ENCODE measurements at regions not wholly inside any gene's neighbourhood (a gene's known extent, or its start where the extent isn't known, plus 50 kb on each side); places are given as distances from the start of the nearest gene placed in this dataset.

DNA sequence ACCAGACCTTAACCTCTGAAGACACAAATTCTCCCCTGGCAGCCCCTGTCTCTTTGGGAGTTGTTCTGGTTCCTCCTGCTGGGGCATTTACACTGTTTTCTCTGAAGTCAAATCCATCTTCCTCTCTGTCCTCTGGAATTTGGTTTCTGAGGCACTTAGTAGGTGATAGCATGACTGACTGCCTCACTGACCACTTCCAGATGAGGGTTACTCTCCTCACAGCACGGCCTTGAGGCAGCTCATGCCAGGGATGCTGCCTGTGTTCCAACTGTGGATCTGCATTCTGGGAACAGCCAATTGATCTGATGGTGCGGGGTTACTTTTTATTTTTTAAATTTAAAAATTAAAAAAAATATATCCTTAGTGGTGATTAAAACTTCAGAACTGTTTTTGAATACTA, 140.9 kb upstream of the ROPN1 start:
- no peak overlapping the region for H3K4me3 ChIP-seq (ENCODE audit: insufficient read depth, low read depth, low read length, poor library complexity, severe bottlenecking)

DNA sequence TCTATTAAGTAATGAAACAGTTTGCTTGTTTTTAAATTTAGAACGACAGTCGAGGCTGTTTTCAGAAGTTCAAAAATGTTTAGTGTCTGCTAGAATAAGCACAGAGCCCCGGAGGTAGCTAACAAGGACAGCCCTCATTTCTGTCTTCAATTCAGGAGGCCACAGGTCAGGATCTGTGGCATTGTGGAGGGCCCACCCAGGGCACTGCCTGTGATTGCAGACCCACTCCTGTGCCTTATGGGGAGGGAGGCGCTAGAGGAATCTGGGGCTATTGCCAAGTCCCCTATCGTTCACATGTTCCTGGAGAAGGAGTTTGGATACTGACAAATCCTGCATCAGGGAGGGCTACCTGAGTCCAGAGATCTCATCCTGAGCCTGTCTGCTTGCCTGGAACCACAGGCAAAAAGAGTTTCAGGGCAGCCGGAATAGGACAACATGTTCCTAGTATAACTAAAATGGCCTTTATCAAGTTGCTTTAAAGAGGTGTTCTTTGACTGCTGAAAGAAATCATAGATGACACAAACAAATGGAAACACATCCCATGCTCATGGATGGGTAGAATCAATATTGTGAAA, 141.5 kb upstream of the ROPN1 start:
- Histone ChIP-seq H3K27ac (ENCODE audit: insufficient read depth, low read length, poor library complexity, severe bottlenecking) (no peak overlapping the region), H3K4me3 (ENCODE audit: insufficient read depth, low read depth, low read length, poor library complexity, severe bottlenecking) (no peak overlapping the region), H3K36me3 (ENCODE audit: control insufficient read depth, insufficient read depth, low read length) (no peaks in the 10 kb centered on the region), H3K9me3 (ENCODE audit: control insufficient read depth, low read length) (no peaks in the 10 kb centered on the region), H3K27me3 (replicated peaks; ENCODE audit: control insufficient read depth, insufficient read depth, low read length, poor library complexity, severe bottlenecking) (no peaks in the 10 kb centered on the region), H3K4me1 (ENCODE audit: control insufficient read depth, insufficient read depth, low read length, poor library complexity, severe bottlenecking) (no peaks in the 10 kb centered on the region)
- DNase-seq, result no peak

More for the DNA sequence above, 140.9 kb upstream of the ROPN1 start:
- no peak overlapping the region for H3K27ac ChIP-seq (ENCODE audit: insufficient read depth, low read length, poor library complexity, severe bottlenecking)
- H3K36me3 ChIP-seq (ENCODE audit: control insufficient read depth, insufficient read depth, low read length), result no peaks in the 10 kb centered on the region
- no peaks in the 10 kb centered on the region for H3K9me3 ChIP-seq (ENCODE audit: control insufficient read depth, low read length)
- DNase-seq, result no peak
- no peaks in the 10 kb centered on the region for H3K27me3 ChIP-seq (replicated peaks; ENCODE audit: control insufficient read depth, insufficient read depth, low read length, poor library complexity, severe bottlenecking)
- no peaks in the 10 kb centered on the region for H3K4me1 ChIP-seq (ENCODE audit: control insufficient read depth, insufficient read depth, low read length, poor library complexity, severe bottlenecking)

DNA sequence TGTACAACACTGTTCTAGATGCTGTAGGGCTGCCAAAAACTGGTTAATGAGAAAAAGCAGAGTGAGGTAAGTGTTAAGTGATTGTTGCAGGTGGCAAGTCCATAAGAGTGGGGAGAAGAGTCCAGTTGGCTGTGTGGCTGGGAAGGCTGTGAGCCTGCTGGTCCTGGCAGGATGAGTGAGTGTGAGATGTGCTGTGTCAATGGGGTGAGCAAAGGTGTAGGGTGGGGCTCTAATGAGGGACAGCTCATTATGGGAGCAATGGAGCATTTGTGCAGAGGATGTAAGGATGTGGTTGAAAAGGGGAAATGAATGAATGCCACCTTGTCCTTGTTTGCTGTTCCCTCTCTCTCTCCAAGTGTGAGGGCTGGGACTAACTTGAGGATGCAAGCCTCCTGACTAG, 145.3 kb upstream of the ROPN1 start:
- no peaks in the 10 kb centered on the region for H3K27me3 ChIP-seq (replicated peaks; ENCODE audit: control insufficient read depth, insufficient read depth, low read length, poor library complexity, severe bottlenecking)
- H3K4me3 ChIP-seq (ENCODE audit: insufficient read depth, low read depth, low read length, poor library complexity, severe bottlenecking), result no peak overlapping the region
- H3K4me1 ChIP-seq (ENCODE audit: control insufficient read depth, insufficient read depth, low read length, poor library complexity, severe bottlenecking), result no peaks in the 10 kb centered on the region
- H3K27ac ChIP-seq (ENCODE audit: insufficient read depth, low read length, poor library complexity, severe bottlenecking), result no peak overlapping the region
- H3K9me3 ChIP-seq (ENCODE audit: control insufficient read depth, low read length), result no peaks in the 10 kb centered on the region
- DNase-seq, result no peak
- H3K36me3 ChIP-seq (ENCODE audit: control insufficient read depth, insufficient read depth, low read length), result no peaks in the 10 kb centered on the region

DNA sequence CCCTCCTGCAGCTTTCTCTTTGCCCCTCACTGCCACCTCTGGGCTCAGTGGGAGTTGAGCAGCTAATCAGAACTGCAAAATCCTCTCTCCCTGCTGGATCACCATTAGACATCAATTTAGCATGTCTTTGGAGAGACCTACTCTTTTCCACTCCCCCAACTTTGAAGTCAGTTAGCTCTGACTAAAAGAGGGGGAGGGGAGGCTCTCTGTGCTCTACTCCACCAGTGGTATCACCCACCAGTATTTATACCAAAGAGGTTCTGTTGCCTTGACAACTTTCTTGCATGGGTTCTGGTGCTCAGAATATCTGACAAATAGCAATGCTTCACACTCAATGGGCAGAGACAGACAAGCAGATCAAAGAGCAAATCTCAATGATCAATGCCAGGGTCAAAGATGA, 146.2 kb upstream of the ROPN1 start:
- Histone ChIP-seq H3K4me1 (ENCODE audit: control insufficient read depth, insufficient read depth, low read length, poor library complexity, severe bottlenecking) (no peaks in the 10 kb centered on the region), H3K36me3 (ENCODE audit: control insufficient read depth, insufficient read depth, low read length) (no peaks in the 10 kb centered on the region), H3K4me3 (ENCODE audit: insufficient read depth, low read depth, low read length, poor library complexity, severe bottlenecking) (no peak overlapping the region), H3K27ac (ENCODE audit: insufficient read depth, low read length, poor library complexity, severe bottlenecking) (no peak overlapping the region), H3K27me3 (replicated peaks; ENCODE audit: control insufficient read depth, insufficient read depth, low read length, poor library complexity, severe bottlenecking) (no peaks in the 10 kb centered on the region), H3K9me3 (ENCODE audit: control insufficient read depth, low read length) (no peaks in the 10 kb centered on the region)
- DNase-seq, result no peak

DNA sequence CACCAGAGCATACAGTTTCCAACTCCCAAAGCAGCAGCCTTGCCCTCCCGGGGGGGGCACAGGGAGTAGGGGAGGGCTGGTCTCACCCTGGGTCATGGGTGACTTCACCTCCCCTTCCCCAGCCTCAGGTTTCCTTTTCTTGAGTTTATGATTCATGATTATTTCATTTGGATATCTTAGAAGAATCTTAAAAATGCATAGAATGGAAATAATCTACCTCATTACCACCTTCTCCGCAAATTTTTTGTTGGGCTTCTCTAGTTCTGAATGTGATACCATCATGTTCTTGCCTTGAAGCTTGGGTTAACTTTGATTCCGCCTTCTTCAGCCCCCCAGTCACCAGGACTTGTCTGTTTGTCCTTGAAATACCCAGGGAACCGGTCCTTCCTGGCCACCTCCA, 148.8 kb upstream of the ROPN1 start:
- Histone ChIP-seq H3K27ac (ENCODE audit: insufficient read depth, low read length, poor library complexity, severe bottlenecking) (no peak overlapping the region), H3K4me1 (ENCODE audit: control insufficient read depth, insufficient read depth, low read length, poor library complexity, severe bottlenecking) (no peaks in the 10 kb centered on the region), H3K4me3 (ENCODE audit: insufficient read depth, low read depth, low read length, poor library complexity, severe bottlenecking) (no peak overlapping the region), H3K9me3 (ENCODE audit: control insufficient read depth, low read length) (no peaks in the 10 kb centered on the region), H3K27me3 (replicated peaks; ENCODE audit: control insufficient read depth, insufficient read depth, low read length, poor library complexity, severe bottlenecking) (no peaks in the 10 kb centered on the region), H3K36me3 (ENCODE audit: control insufficient read depth, insufficient read depth, low read length) (no peaks in the 10 kb centered on the region)
- no peak for DNase-seq

DNA sequence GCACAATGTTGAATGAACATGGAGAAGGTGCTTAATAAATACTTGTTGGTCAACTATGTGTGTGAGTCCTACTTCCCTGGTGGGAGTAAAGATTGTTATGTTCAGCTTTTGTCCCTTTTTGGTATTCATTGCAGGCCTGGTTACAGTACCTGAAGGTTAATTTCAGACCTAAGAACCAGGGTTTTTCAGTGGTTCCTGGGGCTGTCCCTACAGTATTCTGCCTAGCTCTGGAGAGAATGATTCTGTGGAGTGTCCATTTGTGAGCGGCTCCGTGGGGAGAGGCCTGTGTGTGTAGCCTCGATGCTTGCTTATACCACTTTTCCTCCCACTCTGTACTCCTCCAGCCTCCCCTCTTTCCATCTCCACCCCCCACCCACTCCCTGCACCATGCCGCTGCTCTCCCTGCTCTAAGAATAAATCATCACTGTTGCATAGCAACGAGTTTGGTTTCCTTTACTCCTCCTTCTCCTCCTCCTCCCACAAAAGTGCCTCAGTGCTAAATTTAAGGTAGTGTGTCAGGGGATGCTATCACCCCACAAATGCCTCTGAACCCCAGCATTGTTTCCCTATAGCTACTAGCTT, 150.6 kb upstream of the ROPN1 start:
- Histone ChIP-seq H3K27me3 (replicated peaks; ENCODE audit: control insufficient read depth, insufficient read depth, low read length, poor library complexity, severe bottlenecking) (no peaks in the 10 kb centered on the region), H3K36me3 (ENCODE audit: control insufficient read depth, insufficient read depth, low read length) (no peaks in the 10 kb centered on the region), H3K4me3 (ENCODE audit: insufficient read depth, low read depth, low read length, poor library complexity, severe bottlenecking) (no peak overlapping the region), H3K27ac (ENCODE audit: insufficient read depth, low read length, poor library complexity, severe bottlenecking) (no peak overlapping the region), H3K4me1 (ENCODE audit: control insufficient read depth, insufficient read depth, low read length, poor library complexity, severe bottlenecking) (no peaks in the 10 kb centered on the region), H3K9me3 (ENCODE audit: control insufficient read depth, low read length) (no peaks in the 10 kb centered on the region)
- no peak for DNase-seq

DNA sequence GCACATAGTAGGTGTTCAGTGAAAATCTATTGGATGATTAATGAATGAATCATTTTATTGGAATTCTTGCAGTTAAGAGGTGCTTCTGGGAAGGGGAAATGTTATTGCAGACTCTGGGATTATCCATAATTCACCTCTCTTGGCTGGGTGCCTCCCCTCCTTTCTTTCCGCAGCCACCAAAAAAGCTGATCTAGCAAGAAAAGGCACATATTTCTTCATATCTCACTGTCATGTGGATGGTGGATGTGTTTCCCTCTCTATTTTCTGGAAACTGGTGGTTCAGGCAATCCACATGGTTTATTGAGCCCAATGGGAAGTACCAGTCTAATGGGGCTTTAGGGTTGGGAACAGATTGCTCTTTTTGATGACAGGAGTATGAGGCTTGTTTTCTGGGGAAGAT, 151.1 kb upstream of the ROPN1 start:
- no peaks in the 10 kb centered on the region for H3K4me1 ChIP-seq (ENCODE audit: control insufficient read depth, insufficient read depth, low read length, poor library complexity, severe bottlenecking)
- no peaks in the 10 kb centered on the region for H3K9me3 ChIP-seq (ENCODE audit: control insufficient read depth, low read length)
- H3K36me3 ChIP-seq (ENCODE audit: control insufficient read depth, insufficient read depth, low read length), result no peaks in the 10 kb centered on the region
- DNase-seq, result no peak
- no peak overlapping the region for H3K4me3 ChIP-seq (ENCODE audit: insufficient read depth, low read depth, low read length, poor library complexity, severe bottlenecking)
- no peaks in the 10 kb centered on the region for H3K27me3 ChIP-seq (replicated peaks; ENCODE audit: control insufficient read depth, insufficient read depth, low read length, poor library complexity, severe bottlenecking)
- H3K27ac ChIP-seq (ENCODE audit: insufficient read depth, low read length, poor library complexity, severe bottlenecking), result no peak overlapping the region

DNA sequence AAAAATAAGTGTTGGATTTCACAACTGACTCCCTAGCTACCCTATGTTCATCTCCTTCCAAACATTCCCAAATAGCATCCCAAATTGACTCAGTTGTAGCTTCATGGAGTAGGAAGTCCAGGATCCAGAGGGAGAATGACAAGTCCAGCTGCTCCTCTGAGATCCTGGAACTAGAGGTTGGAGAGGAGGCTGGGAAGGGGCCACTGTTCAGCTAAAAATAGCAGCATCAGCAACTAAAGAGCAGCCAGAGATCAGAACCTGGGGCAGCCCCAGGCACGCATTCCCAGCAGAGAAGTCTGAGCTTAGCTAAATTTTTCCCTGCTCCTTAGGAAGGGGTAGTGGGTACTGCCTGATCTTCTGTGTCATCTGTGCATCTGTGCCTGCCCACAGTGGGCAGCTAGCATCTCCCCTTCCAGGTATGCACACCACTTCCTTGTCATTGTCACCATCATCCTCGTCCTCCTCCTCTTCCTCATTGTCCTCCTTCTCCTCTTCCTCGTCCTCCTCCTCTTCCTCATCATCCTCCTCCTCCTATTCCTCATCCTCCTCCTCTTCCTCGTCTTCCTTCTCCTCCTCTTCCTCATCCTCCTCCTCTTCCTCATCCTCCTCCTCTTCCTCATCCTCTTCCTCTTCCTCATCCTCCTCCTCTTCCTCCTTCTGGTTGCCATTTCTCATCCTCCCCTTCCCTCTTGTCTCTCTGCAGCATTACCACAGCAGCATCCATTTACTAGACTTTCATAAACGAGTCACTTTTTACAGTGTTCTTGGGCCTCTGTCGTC, 152.3 kb upstream of the ROPN1 start:
- Histone ChIP-seq H3K4me3 (ENCODE audit: insufficient read depth, low read depth, low read length, poor library complexity, severe bottlenecking) (no peak overlapping the region), H3K4me1 (ENCODE audit: control insufficient read depth, insufficient read depth, low read length, poor library complexity, severe bottlenecking) (no peaks in the 10 kb centered on the region), H3K27ac (ENCODE audit: insufficient read depth, low read length, poor library complexity, severe bottlenecking) (no peak overlapping the region), H3K27me3 (replicated peaks; ENCODE audit: control insufficient read depth, insufficient read depth, low read length, poor library complexity, severe bottlenecking) (no peaks in the 10 kb centered on the region), H3K36me3 (ENCODE audit: control insufficient read depth, insufficient read depth, low read length) (no peaks in the 10 kb centered on the region), H3K9me3 (ENCODE audit: control insufficient read depth, low read length) (no peaks in the 10 kb centered on the region)
- no peak for DNase-seq

DNA sequence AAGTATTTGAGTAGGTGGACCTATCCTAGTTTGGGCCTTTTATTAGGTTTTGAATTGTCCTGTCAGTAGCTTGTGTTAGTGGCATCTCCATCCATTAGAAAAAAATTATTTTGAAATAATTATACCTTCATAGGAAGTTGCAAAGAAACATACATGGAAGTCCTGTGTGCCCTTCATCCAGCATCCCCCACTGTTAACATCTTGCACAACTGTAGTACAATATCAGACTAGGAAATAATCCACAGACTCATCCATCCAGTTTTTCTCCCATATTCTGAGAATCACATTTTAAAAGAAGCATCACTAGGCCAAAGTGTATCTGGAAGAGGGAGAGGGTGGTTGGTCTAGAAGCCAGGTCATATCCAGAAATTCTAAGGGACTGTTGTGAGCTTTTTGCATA, 155.5 kb upstream of the ROPN1 start:
- Histone ChIP-seq H3K4me1 (ENCODE audit: control insufficient read depth, insufficient read depth, low read length, poor library complexity, severe bottlenecking) (no peaks in the 10 kb centered on the region), H3K27ac (ENCODE audit: insufficient read depth, low read length, poor library complexity, severe bottlenecking) (no peak overlapping the region), H3K4me3 (ENCODE audit: insufficient read depth, low read depth, low read length, poor library complexity, severe bottlenecking) (no peak overlapping the region), H3K36me3 (ENCODE audit: control insufficient read depth, insufficient read depth, low read length) (no peaks in the 10 kb centered on the region), H3K9me3 (ENCODE audit: control insufficient read depth, low read length) (no peaks in the 10 kb centered on the region), H3K27me3 (replicated peaks; ENCODE audit: control insufficient read depth, insufficient read depth, low read length, poor library complexity, severe bottlenecking) (no peaks in the 10 kb centered on the region)
- DNase-seq, result no peak

DNA sequence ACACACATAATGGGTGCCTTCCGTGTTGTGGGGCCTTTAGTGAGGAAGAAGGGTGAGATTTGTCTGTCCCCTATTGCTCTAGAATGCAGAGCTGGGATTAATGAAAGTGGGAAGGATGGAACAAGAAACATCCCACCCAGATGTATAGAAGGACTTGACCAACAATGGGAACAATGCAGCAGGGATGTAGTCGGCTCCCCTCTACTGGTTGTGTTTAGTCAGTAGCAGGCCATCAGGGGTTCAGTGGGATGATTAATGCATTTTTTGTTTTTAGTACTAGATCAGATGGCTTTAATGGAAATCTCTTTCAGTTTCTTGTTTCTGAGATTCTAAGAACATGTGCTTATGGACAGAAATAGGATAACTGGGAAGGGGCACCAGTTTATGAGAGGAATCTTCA, 156.0 kb upstream of the ROPN1 start:
- no peaks in the 10 kb centered on the region for H3K27me3 ChIP-seq (replicated peaks; ENCODE audit: control insufficient read depth, insufficient read depth, low read length, poor library complexity, severe bottlenecking)

More for the DNA sequence above, 156.0 kb upstream of the ROPN1 start:
- H3K4me1 ChIP-seq (ENCODE audit: control insufficient read depth, insufficient read depth, low read length, poor library complexity, severe bottlenecking), result no peaks in the 10 kb centered on the region
- H3K4me3 ChIP-seq (ENCODE audit: insufficient read depth, low read depth, low read length, poor library complexity, severe bottlenecking), result no peak overlapping the region
- H3K36me3 ChIP-seq (ENCODE audit: control insufficient read depth, insufficient read depth, low read length), result no peaks in the 10 kb centered on the region
- DNase-seq, result no peak
- H3K27ac ChIP-seq (ENCODE audit: insufficient read depth, low read length, poor library complexity, severe bottlenecking), result no peak overlapping the region
- H3K9me3 ChIP-seq (ENCODE audit: control insufficient read depth, low read length), result no peaks in the 10 kb centered on the region

All from effector memory CD4-positive, alpha-beta T cell (primary cell).